ENCODE measurements at regions not wholly inside any gene's neighbourhood (a gene's known extent, or its start where the extent isn't known, plus 50 kb on each side); places are given as distances from the start of the nearest gene placed in this dataset.

- H3K9me2 ChIP-seq (ENCODE audit: insufficient read depth, low read length) = no peaks in the 10 kb centered on the region
- CTCF ChIA-PET (ENCODE audit: unreplicated experiment) = no interaction called here
- H3K27ac ChIP-seq (ENCODE audit: low read depth, low read length, poor library complexity, severe bottlenecking) = no peak overlapping the region
- H3K4me1 ChIP-seq (ENCODE audit: insufficient read depth, low read length, poor library complexity, severe bottlenecking) = no peaks in the 10 kb centered on the region
- POLR2A ChIA-PET = interaction anchor here (0.6 to 0.7 kb wide), 3 partner anchors 14 to 476 kb away, joined by 3 to 8 read pairs (median 3); no protein-coding TSS in a partner anchor
- no peaks in the 10 kb centered on the region for H3K36me3 ChIP-seq (ENCODE audit: insufficient read depth, low read length)
- no peak overlapping the region for H3K4me2 ChIP-seq (ENCODE audit: low read length)
- H3K9me3 ChIP-seq (ENCODE audit: low read length) = no peaks in the 10 kb centered on the region
- no peaks in the 10 kb centered on the region for H4K20me1 ChIP-seq (ENCODE audit: insufficient read depth, low read length)
- no TSS peak for BruUV-seq (replicated peaks)
- H3K79me2 ChIP-seq (ENCODE audit: insufficient read depth, low read depth, low read length) = no peaks in the 10 kb centered on the region
- no peak overlapping the region for H3K4me3 ChIP-seq (ENCODE audit: low read depth, low read length, poor library complexity, severe bottlenecking)
- no peak overlapping the region for H2AFZ ChIP-seq (ENCODE audit: low read length)
- DNase-seq (ENCODE audit: low spot score) = no peak
- TF ChIP-seq CTCF (conservative IDR thresholded peaks at IDR 0.05; ENCODE audit: low read length) (no peak), EZH2phosphoT487 (IDR thresholded peaks at IDR 0.05; ENCODE audit: borderline replicate concordance, low read depth, low read length) (no peak)
- intact Hi-C loops (cut with micrococcal nuclease; ENCODE audit: unreplicated experiment) = no loop called here
These were observed 112.5 kb downstream of the KLF5 start for GRCh38 chr13:73171271-73171682.

GRCh38 chr13:73169971-73170370 lies 111.2 kb downstream of the KLF5 start:
- no TSS peak for BruUV-seq (replicated peaks)
- H3K27ac ChIP-seq (ENCODE audit: low read depth, low read length, poor library complexity, severe bottlenecking) = no peak overlapping the region
- H3K4me3 ChIP-seq (ENCODE audit: low read depth, low read length, poor library complexity, severe bottlenecking) = no peak overlapping the region
- no peaks in the 10 kb centered on the region for H3K36me3 ChIP-seq (ENCODE audit: insufficient read depth, low read length)
- no peaks in the 10 kb centered on the region for H3K4me1 ChIP-seq (ENCODE audit: insufficient read depth, low read length, poor library complexity, severe bottlenecking)
- POLR2A ChIA-PET = interaction anchor here (0.7 kb wide), 1 partner anchor 1422 kb away, joined by 3 read pairs; no protein-coding TSS in a partner anchor
- peak overlapping the region; percentile 55; the same call in 1 of the 2 replicates for H2AFZ ChIP-seq (ENCODE audit: low read length)
- DNase-seq (ENCODE audit: low spot score) = peak; percentile 11
- no peaks in the 10 kb centered on the region for H4K20me1 ChIP-seq (ENCODE audit: insufficient read depth, low read length)
- intact Hi-C loops (cut with micrococcal nuclease; ENCODE audit: unreplicated experiment) = no loop called here
- TF ChIP-seq CTCF (conservative IDR thresholded peaks at IDR 0.05; ENCODE audit: low read length) = no peak
- TF ChIP-seq EZH2phosphoT487 (IDR thresholded peaks at IDR 0.05; ENCODE audit: borderline replicate concordance, low read depth, low read length) = no peak
- no peaks in the 10 kb centered on the region for H3K9me3 ChIP-seq (ENCODE audit: low read length)
- no peaks in the 10 kb centered on the region for H3K79me2 ChIP-seq (ENCODE audit: insufficient read depth, low read depth, low read length)
- H3K9me2 ChIP-seq (ENCODE audit: insufficient read depth, low read length) = no peaks in the 10 kb centered on the region
- H3K4me2 ChIP-seq (ENCODE audit: low read length) = no peak overlapping the region
- CTCF ChIA-PET (ENCODE audit: unreplicated experiment) = no interaction called here

DNA sequence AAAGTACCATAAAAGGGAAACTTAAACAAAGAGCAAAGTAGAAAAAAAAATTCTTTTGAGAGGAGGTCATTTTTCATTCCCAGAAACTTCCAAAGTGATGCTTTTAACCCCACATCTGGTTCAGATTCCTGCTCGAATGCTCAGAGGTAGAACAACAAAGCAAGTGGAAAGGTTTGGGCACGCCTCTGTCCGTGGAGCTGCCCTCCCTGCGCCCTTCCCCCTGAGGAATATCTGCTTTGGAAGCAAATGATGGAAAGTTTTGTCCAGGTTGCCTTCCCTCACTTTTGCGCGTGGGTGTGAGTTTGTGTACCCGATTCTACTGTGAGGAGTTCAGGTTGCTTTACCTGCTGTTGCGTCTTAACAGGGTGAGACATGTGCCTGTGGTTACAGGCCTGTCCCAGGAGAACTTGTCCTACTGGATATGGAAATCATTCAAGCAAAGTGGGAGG lies 110.2 kb downstream of the KLF5 start:
- no TSS peak for BruUV-seq (replicated peaks)
- H3K9me2 ChIP-seq (ENCODE audit: insufficient read depth, low read length) = no peaks in the 10 kb centered on the region
- peak overlapping the region; percentile 55; the same call in 1 of the 2 replicates for H2AFZ ChIP-seq (ENCODE audit: low read length)
- H3K9me3 ChIP-seq (ENCODE audit: low read length) = no peaks in the 10 kb centered on the region
- TF ChIP-seq CTCF (conservative IDR thresholded peaks at IDR 0.05; ENCODE audit: low read length) (no peak), EZH2phosphoT487 (IDR thresholded peaks at IDR 0.05; ENCODE audit: borderline replicate concordance, low read depth, low read length) (no peak)
- H3K27ac ChIP-seq (ENCODE audit: low read depth, low read length, poor library complexity, severe bottlenecking) = no peak overlapping the region
- H3K36me3 ChIP-seq (ENCODE audit: insufficient read depth, low read length) = no peaks in the 10 kb centered on the region
- POLR2A ChIA-PET = interaction anchor here (0.6 to 1.0 kb wide), 2 partner anchors 12 to 35 kb away, joined by 3 read pairs; no protein-coding TSS in a partner anchor
- H3K4me1 ChIP-seq (ENCODE audit: insufficient read depth, low read length, poor library complexity, severe bottlenecking) = no peaks in the 10 kb centered on the region
- H3K4me2 ChIP-seq (ENCODE audit: low read length) = no peak overlapping the region
- H3K79me2 ChIP-seq (ENCODE audit: insufficient read depth, low read depth, low read length) = no peaks in the 10 kb centered on the region
- CTCF ChIA-PET (ENCODE audit: unreplicated experiment) = no interaction called here
- DNase-seq (ENCODE audit: low spot score) = no peak
- no peak overlapping the region for H3K4me3 ChIP-seq (ENCODE audit: low read depth, low read length, poor library complexity, severe bottlenecking)
- no peaks in the 10 kb centered on the region for H4K20me1 ChIP-seq (ENCODE audit: insufficient read depth, low read length)
- intact Hi-C loops (cut with micrococcal nuclease; ENCODE audit: unreplicated experiment) = no loop called here
